Hepatocyte (in vitro differentiated cells): ENCODE measurements at regions not wholly inside any gene's neighbourhood (a gene's known extent, or its start where the extent isn't known, plus 50 kb on each side); places are given as distances from the start of the nearest gene placed in this dataset.

Experiments used
- EZH2 ChIP-seq: fragments of 200-600 bp; sonication (generic); IDR thresholded peaks from 2 replicates; pipeline ENCODE4 v1.6.1; 2016; ENCODE audit warnings: antibody characterized with exemption, mild to moderate bottlenecking, borderline replicate concordance
- EZH2phosphoT487 ChIP-seq: fragments of 200-600 bp; sonication (generic); IDR thresholded peaks from one replicate; pipeline ENCODE4 v1.6.1; 2018; ENCODE audit warnings: antibody characterized with exemption, mild to moderate bottlenecking, low read depth, moderate library complexity; ENCODE audit not compliant: unreplicated experiment, severe bottlenecking
- TF ChIP-seq, protein P1 (sequence below): fragments of 200-600 bp; sonication (generic); IDR thresholded peaks from 2 replicates; pipeline ENCODE4 v1.5.1; 2016; ENCODE audit warnings: antibody characterized with exemption, mild to moderate bottlenecking; ENCODE audit not compliant: poor library complexity

DNA sequence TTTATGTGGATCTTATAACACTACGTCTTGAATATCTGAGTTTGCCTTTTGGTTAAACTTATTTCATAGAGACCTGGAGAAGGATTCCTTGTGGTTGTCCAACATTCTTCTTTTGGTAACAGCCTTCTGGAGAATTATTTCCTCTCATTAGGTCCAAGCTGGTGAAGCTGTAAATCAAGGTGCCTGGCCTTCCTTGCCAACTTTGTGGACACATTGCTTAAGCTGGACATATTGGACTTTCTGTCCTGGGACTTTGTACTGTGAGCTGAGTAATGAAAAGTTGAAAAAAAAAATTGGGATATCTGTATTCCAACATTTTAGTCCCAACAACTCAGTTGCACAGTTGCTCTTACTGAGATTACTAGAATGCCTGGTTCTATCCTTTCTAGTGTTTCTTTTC, 186.2 kb downstream of the HAO1 start:
- TF ChIP-seq, protein P1, sequence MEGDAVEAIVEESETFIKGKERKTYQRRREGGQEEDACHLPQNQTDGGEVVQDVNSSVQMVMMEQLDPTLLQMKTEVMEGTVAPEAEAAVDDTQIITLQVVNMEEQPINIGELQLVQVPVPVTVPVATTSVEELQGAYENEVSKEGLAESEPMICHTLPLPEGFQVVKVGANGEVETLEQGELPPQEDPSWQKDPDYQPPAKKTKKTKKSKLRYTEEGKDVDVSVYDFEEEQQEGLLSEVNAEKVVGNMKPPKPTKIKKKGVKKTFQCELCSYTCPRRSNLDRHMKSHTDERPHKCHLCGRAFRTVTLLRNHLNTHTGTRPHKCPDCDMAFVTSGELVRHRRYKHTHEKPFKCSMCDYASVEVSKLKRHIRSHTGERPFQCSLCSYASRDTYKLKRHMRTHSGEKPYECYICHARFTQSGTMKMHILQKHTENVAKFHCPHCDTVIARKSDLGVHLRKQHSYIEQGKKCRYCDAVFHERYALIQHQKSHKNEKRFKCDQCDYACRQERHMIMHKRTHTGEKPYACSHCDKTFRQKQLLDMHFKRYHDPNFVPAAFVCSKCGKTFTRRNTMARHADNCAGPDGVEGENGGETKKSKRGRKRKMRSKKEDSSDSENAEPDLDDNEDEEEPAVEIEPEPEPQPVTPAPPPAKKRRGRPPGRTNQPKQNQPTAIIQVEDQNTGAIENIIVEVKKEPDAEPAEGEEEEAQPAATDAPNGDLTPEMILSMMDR = no peak
- no peak for TF ChIP-seq EZH2
- no peak for TF ChIP-seq EZH2phosphoT487
